A549 (cell line): ENCODE measurements at regions not wholly inside any gene's neighbourhood (a gene's known extent, or its start where the extent isn't known, plus 50 kb on each side); places are given as distances from the start of the nearest gene placed in this dataset.
A peak's percentile ranks its signal among the peaks of the same experiment; 100 is the strongest.

ENCODE experiments used
- ATAC-seq, 2 experiments: fragments of 200-7000 bp in 1 of 2; fragments of >200 bp in 1 of 2; cut with Nextera tagmentation in 1 of 2; cut with Tn5 transposase in 1 of 2; 3 replicates each; pipeline versions ENCODE4 v1.8.0 to v1.9.1; 2018 to 2020; ENCODE audit warnings: mild to moderate bottlenecking in 1 of 2, moderate library complexity in 1 of 2
- CTCF ChIA-PET: fragments of 300-600 bp; sonication (Branson Sonifier 250); formaldehyde crosslinking; extraction: SDS; loops from one replicate; lab custom pipeline; 2021; ENCODE audit warnings: antibody characterized with exemption, inconsistent platforms; lab: Yijun Ruan, JAX
- POLR2A ChIA-PET: fragments of 350-600 bp; formaldehyde crosslinking; extraction: SDS; loops from one replicate; lab custom pipeline; 2021; ENCODE audit warnings: antibody characterized with exemption, inconsistent platforms; lab: Yijun Ruan, JAX
- DNase-seq, 2 experiments: peaks; one replicate each; pipeline versions ENCODE4 v3.0.0 to v3.0.0-alpha.2; 2011 to 2016; ENCODE audit warnings: low read depth in 1 of 2, low spot score in 1 of 2
- FAIRE-seq: peaks from 2 replicates; lab custom pipeline; 2011; peaks lifted over from hg19 to GRCh38; lab: Jason Lieb, UNC
- H3K27ac ChIP-seq, 2 experiments: fragments of >200 bp; sonication (Bioruptor Twin); formaldehyde crosslinking; 3 replicates each; pipeline ENCODE4 v1.5.1; 2016 to 2017
- H3K4me1 ChIP-seq: fragments of >200 bp; sonication (Bioruptor Twin); formaldehyde crosslinking; 3 replicates; pipeline ENCODE4 v1.6.1; 2016
- H3K4me2 ChIP-seq: fragments of >200 bp; sonication (Bioruptor Twin); formaldehyde crosslinking; 3 replicates; pipeline ENCODE4 v1.6.1; 2016
- H3K4me3 ChIP-seq: fragments of >200 bp; sonication (Bioruptor Twin); formaldehyde crosslinking; 3 replicates; pipeline ENCODE4 v1.5.1; 2016
- H3K9me3 ChIP-seq: fragments of >200 bp; sonication (Bioruptor Twin); formaldehyde crosslinking; 3 replicates; pipeline ENCODE4 v1.6.1; 2016
- ATOH8 ChIP-seq: fragments of 250-450 bp; sonication (Bioruptor Pico); IDR thresholded peaks from 2 replicates; pipeline ENCODE4 v1.5.0; 2020; ENCODE audit warnings: low read depth, mild to moderate bottlenecking, moderate library complexity
- BHLHE40 ChIP-seq: IDR thresholded peaks from 2 replicates; pipeline ENCODE4 v1.6.1; 2012; ENCODE audit warnings: low read depth, low read length, inconsistent platforms
- CBX2 ChIP-seq: fragments of 200-600 bp; sonication (generic); IDR thresholded peaks from 2 replicates; pipeline ENCODE4 v1.6.1; 2016; ENCODE audit warnings: low read depth, mild to moderate bottlenecking, borderline replicate concordance
- CEBPB ChIP-seq, 2 experiments: fragments of >200 bp in 1 of 2; sonication (Bioruptor Twin) in 1 of 2; formaldehyde crosslinking in 1 of 2; IDR thresholded peaks; 2 replicates each; pipeline ENCODE4 v1.6.1; 2012 to 2016
- CTCF ChIP-seq: fragments of >200 bp; sonication (Bioruptor Twin); formaldehyde crosslinking; IDR thresholded peaks from 3 replicates; pipeline ENCODE4 v1.5.1; 2016
- E2F6 ChIP-seq: IDR thresholded peaks from 2 replicates; pipeline ENCODE4 v1.6.1; 2012; ENCODE audit warnings: low read depth, borderline replicate concordance
- EHMT2 ChIP-seq: fragments of 200-600 bp; sonication (generic); IDR thresholded peaks from 2 replicates; pipeline ENCODE4 v1.6.1; 2016; ENCODE audit warnings: antibody characterized with exemption, low read depth, mild to moderate bottlenecking, moderate library complexity
- EP300 ChIP-seq, 2 experiments: fragments of >200 bp; sonication (Bioruptor Twin); formaldehyde crosslinking; IDR thresholded peaks; 2 replicates in 1 of 2; 3 replicates in 1 of 2; pipeline ENCODE4 v1.6.1; 2016 to 2017
- ESRRA ChIP-seq: fragments of 150-350 bp; IDR thresholded peaks from 2 replicates; pipeline ENCODE4 v1.6.1; 2014; ENCODE audit warnings: mild to moderate bottlenecking, low read length, borderline replicate concordance
- FOSB ChIP-seq: fragments of 250-450 bp; sonication (Bioruptor Pico); IDR thresholded peaks from 2 replicates; pipeline ENCODE4 v1.5.0; 2020; ENCODE audit warnings: mild to moderate bottlenecking, moderate library complexity
- FOSL2 ChIP-seq, 2 experiments: fragments of 450-650 bp in 1 of 2; fragments of >200 bp in 1 of 2; sonication (Bioruptor Twin) in 1 of 2; formaldehyde crosslinking; IDR thresholded peaks; 2 replicates each; pipeline versions ENCODE4 v1.5.0 to v1.6.1; 2016 to 2020; ENCODE audit warnings: mild to moderate bottlenecking in 1 of 2, moderate library complexity in 1 of 2
- GATA3 ChIP-seq: IDR thresholded peaks from 2 replicates; pipeline ENCODE4 v1.6.1; 2012; ENCODE audit warnings: borderline replicate concordance
- HES2 ChIP-seq: fragments of >200 bp; sonication (Bioruptor Twin); formaldehyde crosslinking; IDR thresholded peaks from 2 replicates; pipeline ENCODE4 v1.6.1; 2016
- HEYL ChIP-seq: fragments of 250-450 bp; sonication (Bioruptor Pico); IDR thresholded peaks from 2 replicates; pipeline ENCODE4 v1.8.0; 2021; ENCODE audit warnings: mild to moderate bottlenecking, moderate library complexity
- HMGXB4 ChIP-seq: fragments of 250-450 bp; sonication (Bioruptor Pico); IDR thresholded peaks from 2 replicates; pipeline ENCODE4 v1.5.0; 2021; ENCODE audit warnings: mild to moderate bottlenecking, moderate library complexity, borderline replicate concordance
- HOXA7 ChIP-seq: fragments of 250-450 bp; sonication (Bioruptor Pico); IDR thresholded peaks from 2 replicates; pipeline ENCODE4 v1.5.0; 2020; ENCODE audit warnings: mild to moderate bottlenecking, moderate library complexity
- JUNB ChIP-seq: fragments of >200 bp; sonication (Bioruptor Twin); formaldehyde crosslinking; IDR thresholded peaks from 2 replicates; pipeline ENCODE4 v1.6.1; 2016
- KDM5A ChIP-seq: fragments of 200-600 bp; sonication (generic); IDR thresholded peaks from 2 replicates; pipeline ENCODE4 v1.6.1; 2016; ENCODE audit warnings: antibody characterized with exemption, mild to moderate bottlenecking
- MAZ ChIP-seq: fragments of 150-350 bp; IDR thresholded peaks from 2 replicates; pipeline ENCODE4 v1.6.1; 2014; ENCODE audit warnings: antibody characterized with exemption, low read depth, low read length, borderline replicate concordance
- NR3C1 ChIP-seq: fragments of >200 bp; sonication (Bioruptor Twin); formaldehyde crosslinking; IDR thresholded peaks from 3 replicates; pipeline ENCODE4 v1.6.1; 2017
- PBX3 ChIP-seq: IDR thresholded peaks from 2 replicates; pipeline ENCODE4 v1.6.1; 2012
- PHF8 ChIP-seq: fragments of 200-600 bp; sonication (generic); IDR thresholded peaks from 2 replicates; pipeline ENCODE4 v1.6.1; 2016; ENCODE audit warnings: low read depth, mild to moderate bottlenecking, antibody characterized with exemption, moderate library complexity, borderline replicate concordance
- RNF2 ChIP-seq: fragments of 200-600 bp; sonication (generic); IDR thresholded peaks from 2 replicates; pipeline ENCODE4 v1.6.1; 2016; ENCODE audit warnings: low read depth, mild to moderate bottlenecking, antibody characterized with exemption, moderate library complexity, borderline replicate concordance
- ZSCAN20 ChIP-seq: fragments of 250-450 bp; sonication (Bioruptor Pico); IDR thresholded peaks from 2 replicates; pipeline ENCODE4 v1.8.0; 2022; ENCODE audit warnings: mild to moderate bottlenecking, moderate library complexity
- WGBS: methylation state at CpG from one replicate; pipeline ENCODE4 v1.1.6; 2017; ENCODE audit errors: missing lambda C conversion rate; 5-methylcytosine and 5-hydroxymethylcytosine counted together

- POLR2A ChIA-PET = no interaction called here
- ATAC-seq (no peak), FAIRE-seq (no peak), DNase-seq (peak in 1 of 2 experiments; percentile 45)
- H3K4me2 ChIP-seq = peak overlapping the region; percentile 45
- H3K4me1 ChIP-seq = peaks cover 24% of the 10 kb centered on the region
- H3K9me3 ChIP-seq = no peaks in the 10 kb centered on the region
- H3K4me3 ChIP-seq = no peak overlapping the region
- TF ChIP-seq PHF8 = no peak
- no peak for TF ChIP-seq ESRRA
- TF ChIP-seq JUNB = no peak
- TF ChIP-seq PBX3 = no peak
- no peak for TF ChIP-seq HOXA7 (CRISPR knock-in tag)
- TF ChIP-seq E2F6 = no peak
- TF ChIP-seq NR3C1 = no peak
- TF ChIP-seq RNF2 = no peak
- TF ChIP-seq BHLHE40 = no peak
- TF ChIP-seq HMGXB4 = no peak
- no peak for TF ChIP-seq FOSL2 (IDR thresholded peaks at IDR 0.05)
- peak; percentile 32; the same call in 1 of the 2 replicates for TF ChIP-seq FOSL2 (CRISPR knock-in tag; IDR thresholded peaks at IDR 0.05)
- no peak for TF ChIP-seq HES2
- TF ChIP-seq GATA3 = peak; percentile 52; the same call in 1 of the 2 replicates
- peak in 1 of 2 experiments; percentile 72; a peak in 2 of 4 replicates for TF ChIP-seq CEBPB (IDR thresholded peaks at IDR 0.05)
- no peak for TF ChIP-seq ATOH8 (CRISPR knock-in tag)
- TF ChIP-seq, all 56 proteins: peak for 3
- CTCF ChIA-PET = interaction anchor here (1.5 kb wide), 1 partner anchor 21 kb away, joined by 5 read pairs; no protein-coding TSS in a partner anchor
- 16% methylated on average over 7 of the region's 7 CpGs for WGBS
- H3K27ac ChIP-seq = peak overlapping the region in 1 of 2 experiments; percentile 53; a peak in 2 of 6 replicates
Observed at GRCh38 chr5:58208674-58209073, 251.2 kb downstream of the PLK2 start.

GRCh38 chr5:58207076-58207475, 252.8 kb downstream of the PLK2 start:
- ATAC-seq (no peak), FAIRE-seq (no peak), DNase-seq (no peak)
- H3K27ac ChIP-seq = no peak overlapping the region
- ChIA-PET CTCF (interaction anchor here (0.9 to 1.8 kb wide), 2 partner anchors 22 to 253 kb away, joined by 3 to 4 read pairs; no protein-coding TSS in a partner anchor), POLR2A (no interaction called here)
- TF ChIP-seq PBX3 = no peak
- no peak for TF ChIP-seq FOSB
- TF ChIP-seq CBX2 = no peak
- TF ChIP-seq MAZ = no peak
- no peak for TF ChIP-seq EHMT2
- TF ChIP-seq EP300 (IDR thresholded peaks at IDR 0.05) = no peak
- TF ChIP-seq KDM5A = no peak
- no peak for TF ChIP-seq CTCF
- TF ChIP-seq ZSCAN20 (CRISPR knock-in tag) = no peak
- no peak for TF ChIP-seq HEYL
- H3K4me1 ChIP-seq = peaks cover 24% of the 10 kb centered on the region
- H3K4me2 ChIP-seq = no peak overlapping the region
- no peak overlapping the region for H3K4me3 ChIP-seq
- no peaks in the 10 kb centered on the region for H3K9me3 ChIP-seq
- 59% methylated on average over 1 of the region's 1 CpG for WGBS
